Endothelial cell of umbilical vein (primary cell): ENCODE measurements at regions not wholly inside any gene's neighbourhood (a gene's known extent, or its start where the extent isn't known, plus 50 kb on each side); places are given as distances from the start of the nearest gene placed in this dataset.

Experiments used
- BruUV-seq: library from RNA; stranded (reverse); fragments of 400-500 nt; replicated peaks from 2 replicates; lab custom pipeline; 2021; lab: Mats Ljungman, UMichigan
- CTCF ChIA-PET: fragments of 300-600, 350-600 bp; sonication (Branson Sonifier 250); formaldehyde crosslinking; loops from one replicate; lab custom pipeline; 2021; ENCODE audit warnings: antibody characterized with exemption, inconsistent platforms; lab: Charles Lee
- POLR2A ChIA-PET: fragments of 300-600, 350-600 bp; sonication (Branson Sonifier 250); formaldehyde crosslinking; loops from one replicate; lab custom pipeline; 2021; ENCODE audit warnings: antibody characterized with exemption, inconsistent platforms; lab: Charles Lee
- DNase-seq: peaks from one replicate; pipeline ENCODE4 v3.0.0-alpha.2; 2011; ENCODE audit warnings: low read depth, low spot score
- FAIRE-seq: peaks from 2 replicates; lab custom pipeline; 2011; peaks lifted over from hg19 to GRCh38; lab: Jason Lieb, UNC
- H2AFZ ChIP-seq: 2 replicates; pipeline ENCODE4 v1.6.0; 2012; ENCODE audit warnings: low read depth, low read length, control low read depth, inconsistent platforms
- H3K27ac ChIP-seq: 2 replicates; pipeline ENCODE4 v1.5.1; 2011; ENCODE audit warnings: low read depth, mild to moderate bottlenecking, control low read depth, low read length, moderate library complexity; ENCODE audit not compliant: insufficient read depth
- H3K27me3 ChIP-seq, 2 experiments: 2 replicates each; pipeline versions ENCODE4 v1.6.0 to v1.6.1; 2011; ENCODE audit warnings: low read length in 2 of 2, mixed read lengths in 1 of 2; ENCODE audit not compliant: control insufficient read depth in 2 of 2, insufficient read depth in 2 of 2
- H3K36me3 ChIP-seq, 2 experiments: 2 replicates in 1 of 2; 3 replicates in 1 of 2; pipeline ENCODE4 v1.5.1; 2011; ENCODE audit warnings: low read length in 2 of 2, mild to moderate bottlenecking in 1 of 2, moderate library complexity in 1 of 2; ENCODE audit not compliant: control insufficient read depth in 2 of 2, insufficient read depth in 2 of 2; ENCODE audit errors: extremely low read depth in 1 of 2
- H3K4me1 ChIP-seq: 3 replicates; pipeline ENCODE4 v1.5.1; 2011; ENCODE audit warnings: mild to moderate bottlenecking, low read length; ENCODE audit not compliant: control insufficient read depth, insufficient read depth; ENCODE audit errors: extremely low read depth
- H3K4me2 ChIP-seq: 2 replicates; pipeline ENCODE4 v1.6.1; 2011; ENCODE audit warnings: low read length, control low read depth, mixed read lengths; ENCODE audit not compliant: insufficient read depth
- H3K4me3 ChIP-seq, 3 experiments: fragments of 200-600 bp in 1 of 3; sonication (generic), shearing (Covaris generic) in 1 of 3; replicated peaks in 1 of 3; 2 replicates each; pipeline ENCODE4 v1.5.1; 2011 to 2016; ENCODE audit warnings: control low read depth in 3 of 3, low read length in 3 of 3, mild to moderate bottlenecking in 2 of 3, inconsistent platforms in 1 of 3, low read depth in 1 of 3, moderate library complexity in 1 of 3; ENCODE audit not compliant: insufficient read depth in 1 of 3
- H3K79me2 ChIP-seq: 2 replicates; pipeline ENCODE4 v1.6.0; 2012; ENCODE audit warnings: low read length, inconsistent platforms; ENCODE audit not compliant: control insufficient read depth, insufficient read depth
- H3K9ac ChIP-seq: replicated peaks from 2 replicates; pipeline ENCODE3; 2011; ENCODE audit warnings: low read length, control low read depth; ENCODE audit not compliant: insufficient read depth; ENCODE audit errors: extremely low read depth
- H3K9me1 ChIP-seq: replicated peaks from 3 replicates; pipeline ENCODE4 v1.6.0; 2011; ENCODE audit warnings: mild to moderate bottlenecking, low read length; ENCODE audit not compliant: control insufficient read depth, insufficient read depth; ENCODE audit errors: extremely low read depth
- H3K9me3 ChIP-seq: replicated peaks from 2 replicates; pipeline ENCODE4 v1.5.1; 2012; ENCODE audit warnings: low read length, inconsistent platforms; ENCODE audit not compliant: control insufficient read depth, insufficient read depth
- H4K20me1 ChIP-seq: replicated peaks from 2 replicates; pipeline ENCODE3; 2011; ENCODE audit warnings: mild to moderate bottlenecking, low read length; ENCODE audit not compliant: control insufficient read depth, insufficient read depth; ENCODE audit errors: extremely low read depth
- CTCF ChIP-seq, 2 donors: IDR thresholded peaks; 1 replicate in 1 of 2; 2 replicates in 1 of 2; pipeline ENCODE4 v1.5.1; 2011; ENCODE audit warnings: low read length in 2 of 2, mild to moderate bottlenecking in 2 of 2, moderate library complexity in 2 of 2, control low read depth in 1 of 2, inconsistent platforms in 1 of 2, low read depth in 1 of 2; ENCODE audit not compliant: insufficient read depth in 1 of 2; ENCODE audit errors: extremely low read depth in 1 of 2
- EZH2 ChIP-seq: IDR thresholded peaks from 2 replicates; pipeline ENCODE4 v1.6.1; 2012; ENCODE audit warnings: borderline replicate concordance, low read depth, mild to moderate bottlenecking, moderate library complexity, low read length, inconsistent platforms; ENCODE audit not compliant: severe bottlenecking
- FOS ChIP-seq: IDR thresholded peaks from 2 replicates; pipeline ENCODE4 v1.6.1; 2011; ENCODE audit warnings: mild to moderate bottlenecking, low read length, moderate library complexity, borderline replicate concordance; ENCODE audit not compliant: insufficient read depth
- GATA2 ChIP-seq: IDR thresholded peaks from 2 replicates; pipeline ENCODE4 v1.7.0; 2011; ENCODE audit warnings: low read depth, mild to moderate bottlenecking, moderate library complexity, mixed read lengths, low read length; ENCODE audit not compliant: insufficient read length, insufficient read depth
- JUN ChIP-seq: IDR thresholded peaks from 2 replicates; pipeline ENCODE4 v1.6.1; 2011; ENCODE audit warnings: borderline replicate concordance, low read depth; ENCODE audit not compliant: insufficient read length, insufficient read depth
- MAX ChIP-seq: IDR thresholded peaks from 2 replicates; pipeline ENCODE4 v1.6.1; 2011; ENCODE audit not compliant: insufficient read depth, insufficient read length
- MYC ChIP-seq: IDR thresholded peaks from one replicate; pipeline ENCODE4 v1.6.1; 2011; ENCODE audit warnings: mild to moderate bottlenecking, low read depth, low read length
- POLR2A ChIP-seq: IDR thresholded peaks from 2 replicates; pipeline ENCODE4 v1.6.1; 2012; ENCODE audit warnings: low read depth, mild to moderate bottlenecking, control low read depth, low read length
- POLR2AphosphoS5 ChIP-seq: IDR thresholded peaks from 2 replicates; pipeline ENCODE4 v1.6.1; 2012; ENCODE audit warnings: low read depth, mild to moderate bottlenecking, control low read depth, low read length, moderate library complexity; ENCODE audit not compliant: insufficient read depth
- dilution Hi-C: fragments of 300-500 bp; cut with MboI; formaldehyde crosslinking; loops from one replicate; pipeline ENCODE4 v1.15.0; 2019; ENCODE audit warnings: low sequenced_read_pairs; ENCODE audit not compliant: extremely low pct_ligation_motif_present
- intact Hi-C: fragments of 100-400 bp; cut with micrococcal nuclease; formaldehyde crosslinking; loops from one replicate; pipeline ENCODE4 v1.10.0; 2022

DNA sequence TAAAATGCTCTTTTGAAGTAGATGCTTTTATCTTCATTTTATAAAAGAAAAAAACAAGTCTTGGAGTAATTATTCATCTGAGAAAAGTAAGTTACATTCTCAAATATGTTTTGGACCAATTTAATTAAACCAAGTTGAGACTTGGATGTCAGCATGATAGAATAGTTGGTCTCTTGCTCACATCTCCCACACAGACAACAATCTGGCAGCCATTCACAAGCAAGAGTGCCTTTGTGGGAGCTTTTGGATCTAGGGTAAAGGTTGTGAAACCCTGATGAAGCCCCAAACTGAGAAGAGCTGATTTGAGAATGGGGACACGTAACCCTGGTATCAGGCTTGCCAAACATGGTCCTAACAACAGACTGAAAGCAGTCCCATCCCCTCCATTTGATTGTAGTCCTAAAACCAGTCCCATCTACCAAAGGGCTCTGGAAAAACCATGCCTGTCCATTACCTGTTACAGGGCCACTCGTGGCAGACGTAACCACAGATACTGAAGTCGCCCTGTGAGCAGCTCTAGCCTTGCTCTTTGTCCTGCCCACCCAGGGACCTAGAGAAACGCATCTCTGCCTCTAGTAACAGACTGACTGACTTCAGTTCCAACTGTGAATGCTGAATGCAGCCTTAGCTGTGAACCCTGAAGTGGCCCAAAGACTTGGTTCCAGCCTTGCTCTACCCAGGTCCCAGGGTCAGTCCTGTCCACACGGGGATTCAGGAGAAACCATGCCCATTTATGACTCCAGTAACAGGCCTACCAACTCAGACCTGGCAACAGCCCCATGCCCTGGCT is 145.5 kb upstream of the SYNPR start:
- FAIRE-seq = no peak
- Histone ChIP-seq H3K4me2 (no peak overlapping the region), H4K20me1 (no peaks in the 10 kb centered on the region), H3K9me1 (no peaks in the 10 kb centered on the region), H3K9me3 (peaks cover 2% of the 10 kb centered on the region), H2AFZ (no peak overlapping the region), H3K4me3 (no peak overlapping the region), H3K27me3 (no peaks in the 10 kb centered on the region), H3K79me2 (no peaks in the 10 kb centered on the region), H3K4me1 (no peaks in the 10 kb centered on the region), H3K36me3 (no peaks in the 10 kb centered on the region), H3K27ac (no peak overlapping the region), H3K9ac (no peak overlapping the region)
- intact Hi-C loops = no loop called here
- dilution Hi-C loops = no loop called here
- no peak for DNase-seq
- BruUV-seq = no TSS peak
- ChIA-PET CTCF (no interaction called here), POLR2A (no interaction called here)
- TF ChIP-seq CTCF (IDR thresholded peaks at IDR 0.05; ENCODE audit: extremely low read depth in 1 of 2, insufficient read depth in 1 of 2, low read depth in 1 of 2, low read length in 2 of 2) = no peak
- TF ChIP-seq GATA2 = no peak
- TF ChIP-seq POLR2A = no peak
- no peak for TF ChIP-seq MAX
- TF ChIP-seq JUN = no peak
- TF ChIP-seq POLR2AphosphoS5 = no peak
- no peak for TF ChIP-seq EZH2
- TF ChIP-seq MYC = no peak
- no peak for TF ChIP-seq FOS
